ENCODE measurements at regions not wholly inside any gene's neighbourhood (a gene's known extent, or its start where the extent isn't known, plus 50 kb on each side); places are given as distances from the start of the nearest gene placed in this dataset.
"Not testable (repeated sequence)": the region's sequence is repeated elsewhere in the genome, so short reads cannot be mapped to it uniquely, and the experiment has no call there.

GRCh38 chr4:125582302-125582701 is 267.5 kb downstream of the FAT4 start:
- POLR2A ChIA-PET: no interaction called here
- no peak for DNase-seq
- H3K27me3 ChIP-seq (ENCODE audit: insufficient read depth, low read length, poor library complexity, severe bottlenecking): no peaks in the 10 kb centered on the region
- peaks cover 0 to 15% (median 2%) of the 10 kb centered on the region in 5 donors for H3K9me3 Mint-ChIP-seq
- CTCF ChIA-PET: no interaction called here
- H3K27me3 Mint-ChIP-seq: no peaks in the 10 kb centered on the region
- H3K27ac ChIP-seq (ENCODE audit: low read depth, low read length): no peak overlapping the region
- H3K27ac Mint-ChIP-seq: no peak overlapping the region
- no peaks in the 10 kb centered on the region for H3K36me3 Mint-ChIP-seq
- H3K36me3 ChIP-seq (ENCODE audit: insufficient read depth, low read length): no peaks in the 10 kb centered on the region
- no peaks in the 10 kb centered on the region for H3K4me1 Mint-ChIP-seq
- no peaks in the 10 kb centered on the region for H3K9me3 ChIP-seq (ENCODE audit: low read length)
- no peak overlapping the region for H3K4me3 Mint-ChIP-seq
- no peaks in the 10 kb centered on the region for H3K4me1 ChIP-seq (ENCODE audit: insufficient read depth, low read length)
- H3K4me3 ChIP-seq (ENCODE audit: low read length): no peak overlapping the region

- no peaks in the 10 kb centered on the region for H3K27me3 ChIP-seq (ENCODE audit: insufficient read depth, low read length, poor library complexity, severe bottlenecking)
- H3K27me3 Mint-ChIP-seq: no peaks in the 10 kb centered on the region
- H3K4me1 Mint-ChIP-seq: no peaks in the 10 kb centered on the region
- H3K9me3 Mint-ChIP-seq: peaks cover 1 to 18% (median 2%) of the 10 kb centered on the region in 5 donors
- H3K36me3 ChIP-seq (ENCODE audit: insufficient read depth, low read length): no peaks in the 10 kb centered on the region
- H3K27ac ChIP-seq (ENCODE audit: low read depth, low read length): no peak overlapping the region
- no peak overlapping the region for H3K4me3 ChIP-seq (ENCODE audit: low read length)
- no peak for DNase-seq
- H3K27ac Mint-ChIP-seq: no peak overlapping the region
- ChIA-PET CTCF (no interaction called here), POLR2A (no interaction called here)
- no peaks in the 10 kb centered on the region for H3K4me1 ChIP-seq (ENCODE audit: insufficient read depth, low read length)
- no peaks in the 10 kb centered on the region for H3K36me3 Mint-ChIP-seq
- no peaks in the 10 kb centered on the region for H3K9me3 ChIP-seq (ENCODE audit: low read length)
- H3K4me3 Mint-ChIP-seq: no peak overlapping the region
Measured at GRCh38 chr4:125590158-125590557, 275.4 kb downstream of the FAT4 start.

GRCh38 chr4:125591290-125591689 is 276.5 kb downstream of the FAT4 start:
- Histone ChIP-seq H3K36me3 (ENCODE audit: insufficient read depth, low read length) (no peaks in the 10 kb centered on the region), H3K27ac (ENCODE audit: low read depth, low read length) (no peak overlapping the region), H3K9me3 (ENCODE audit: low read length) (no peaks in the 10 kb centered on the region), H3K27me3 (ENCODE audit: insufficient read depth, low read length, poor library complexity, severe bottlenecking) (no peaks in the 10 kb centered on the region), H3K4me3 (ENCODE audit: low read length) (no peak overlapping the region), H3K4me1 (ENCODE audit: insufficient read depth, low read length) (no peaks in the 10 kb centered on the region)
- no peaks in the 10 kb centered on the region for H3K27me3 Mint-ChIP-seq
- no peak overlapping the region for H3K4me3 Mint-ChIP-seq
- DNase-seq: no peak
- ChIA-PET POLR2A (no interaction called here), CTCF (no interaction called here)
- H3K27ac Mint-ChIP-seq: no peak overlapping the region
- no peaks in the 10 kb centered on the region for H3K4me1 Mint-ChIP-seq
- no peaks in the 10 kb centered on the region for H3K36me3 Mint-ChIP-seq
- H3K9me3 Mint-ChIP-seq: peaks cover 0 to 14% (median 2%) of the 10 kb centered on the region in 5 donors

- Mint-ChIP-seq H3K9me3 (peaks cover 2 to 17% (median 4%) of the 10 kb centered on the region in 5 donors), H3K27me3 (no peaks in the 10 kb centered on the region), H3K36me3 (no peaks in the 10 kb centered on the region), H3K4me3 (no peak overlapping the region), H3K4me1 (no peaks in the 10 kb centered on the region), H3K27ac (no peak overlapping the region)
- DNase-seq: no peak
- Histone ChIP-seq H3K9me3 (ENCODE audit: low read length) (no peaks in the 10 kb centered on the region), H3K4me1 (ENCODE audit: insufficient read depth, low read length) (no peaks in the 10 kb centered on the region), H3K27me3 (ENCODE audit: insufficient read depth, low read length, poor library complexity, severe bottlenecking) (no peaks in the 10 kb centered on the region), H3K27ac (ENCODE audit: low read depth, low read length) (no peak overlapping the region), H3K4me3 (ENCODE audit: low read length) (no peak overlapping the region), H3K36me3 (ENCODE audit: insufficient read depth, low read length) (no peaks in the 10 kb centered on the region)
- ChIA-PET CTCF (no interaction called here), POLR2A (no interaction called here)
Measured at GRCh38 chr4:125594056-125594602, 279.4 kb downstream of the FAT4 start.

- H3K27ac ChIP-seq (ENCODE audit: low read depth, low read length); H3K4me3 Mint-ChIP-seq; H3K27me3 ChIP-seq (ENCODE audit: insufficient read depth, low read length, poor library complexity, severe bottlenecking); H3K27me3 Mint-ChIP-seq; H3K4me1 Mint-ChIP-seq; H3K27ac Mint-ChIP-seq; H3K4me1 ChIP-seq (ENCODE audit: insufficient read depth, low read length); POLR2A ChIA-PET; H3K4me3 ChIP-seq (ENCODE audit: low read length); H3K9me3 ChIP-seq (ENCODE audit: low read length); DNase-seq; H3K36me3 ChIP-seq (ENCODE audit: insufficient read depth, low read length); H3K36me3 Mint-ChIP-seq; CTCF ChIA-PET: not testable (repeated sequence)
- H3K9me3 Mint-ChIP-seq: peaks cover 0 to 21% (median 5%) of the 10 kb centered on the region in 5 donors
Measured at GRCh38 chr4:125605926-125606325, 291.2 kb downstream of the FAT4 start.

GRCh38 chr4:125620066-125620860 is 305.5 kb downstream of the FAT4 start:
- H3K36me3 ChIP-seq (ENCODE audit: insufficient read depth, low read length): no peaks in the 10 kb centered on the region
- Mint-ChIP-seq H3K27me3 (no peaks in the 10 kb centered on the region), H3K27ac (no peak overlapping the region), H3K4me3 (no peak overlapping the region), H3K4me1 (no peaks in the 10 kb centered on the region), H3K36me3 (no peaks in the 10 kb centered on the region), H3K9me3 (peaks cover 0 to 31% (median 5%) of the 10 kb centered on the region in 5 donors)
- DNase-seq: no peak
- H3K4me3 ChIP-seq (ENCODE audit: low read length): no peak overlapping the region
- H3K4me1 ChIP-seq (ENCODE audit: insufficient read depth, low read length): no peaks in the 10 kb centered on the region
- CTCF ChIA-PET: no interaction called here
- H3K27ac ChIP-seq (ENCODE audit: low read depth, low read length): no peak overlapping the region
- no peaks in the 10 kb centered on the region for H3K9me3 ChIP-seq (ENCODE audit: low read length)
- POLR2A ChIA-PET: no interaction called here
- no peaks in the 10 kb centered on the region for H3K27me3 ChIP-seq (ENCODE audit: insufficient read depth, low read length, poor library complexity, severe bottlenecking)

- no peaks in the 10 kb centered on the region for H3K4me1 Mint-ChIP-seq
- Histone ChIP-seq H3K4me3 (ENCODE audit: low read length) (no peak overlapping the region), H3K36me3 (ENCODE audit: insufficient read depth, low read length) (no peaks in the 10 kb centered on the region), H3K27me3 (ENCODE audit: insufficient read depth, low read length, poor library complexity, severe bottlenecking) (no peaks in the 10 kb centered on the region), H3K27ac (ENCODE audit: low read depth, low read length) (no peak overlapping the region), H3K9me3 (ENCODE audit: low read length) (no peaks in the 10 kb centered on the region), H3K4me1 (ENCODE audit: insufficient read depth, low read length) (no peaks in the 10 kb centered on the region)
- H3K27me3 Mint-ChIP-seq: no peaks in the 10 kb centered on the region
- H3K4me3 Mint-ChIP-seq: no peak overlapping the region
- H3K27ac Mint-ChIP-seq: no peak overlapping the region
- ChIA-PET CTCF (no interaction called here), POLR2A (no interaction called here)
- H3K9me3 Mint-ChIP-seq: peaks cover 0 to 20% (median 3%) of the 10 kb centered on the region in 5 donors
- no peaks in the 10 kb centered on the region for H3K36me3 Mint-ChIP-seq
- no peak for DNase-seq
Measured at GRCh38 chr4:125624951-125625350, 310.2 kb downstream of the FAT4 start.

GRCh38 chr4:125626946-125627345 is 312.2 kb downstream of the FAT4 start:
- Mint-ChIP-seq H3K36me3 (no peaks in the 10 kb centered on the region), H3K27me3 (no peaks in the 10 kb centered on the region), H3K4me3 (no peak overlapping the region), H3K9me3 (peaks cover 0 to 13% (median 3%) of the 10 kb centered on the region in 5 donors), H3K4me1 (no peaks in the 10 kb centered on the region), H3K27ac (no peak overlapping the region)
- DNase-seq: no peak
- H3K27ac ChIP-seq (ENCODE audit: low read depth, low read length): no peak overlapping the region
- CTCF ChIA-PET: no interaction called here
- no peaks in the 10 kb centered on the region for H3K4me1 ChIP-seq (ENCODE audit: insufficient read depth, low read length)
- POLR2A ChIA-PET: no interaction called here
- H3K9me3 ChIP-seq (ENCODE audit: low read length): no peaks in the 10 kb centered on the region
- H3K4me3 ChIP-seq (ENCODE audit: low read length): no peak overlapping the region
- H3K36me3 ChIP-seq (ENCODE audit: insufficient read depth, low read length): no peaks in the 10 kb centered on the region
- H3K27me3 ChIP-seq (ENCODE audit: insufficient read depth, low read length, poor library complexity, severe bottlenecking): no peaks in the 10 kb centered on the region
